ENCODE measurements at regions not wholly inside any gene's neighbourhood (a gene's known extent, or its start where the extent isn't known, plus 50 kb on each side); places are given as distances from the start of the nearest gene placed in this dataset.

DNA sequence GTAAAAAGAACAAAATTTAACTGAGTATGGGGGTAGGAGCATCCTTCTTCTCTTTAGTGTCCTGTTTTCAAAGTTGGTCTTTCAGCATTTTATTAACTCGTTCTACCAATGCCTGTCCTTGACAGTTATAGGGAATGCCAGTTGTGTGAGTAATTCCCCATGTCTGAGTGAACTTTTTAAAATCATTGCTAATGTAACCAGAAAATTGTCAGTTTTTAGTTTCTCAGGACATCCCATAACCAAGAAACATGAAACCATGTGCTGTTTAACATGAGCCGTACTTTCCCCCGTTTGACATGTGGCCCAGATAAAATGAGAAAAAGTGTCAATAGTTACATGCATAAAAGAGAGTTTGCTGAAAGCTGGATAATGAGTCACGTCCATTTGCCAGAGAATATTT is 71.4 kb upstream of the ARL4D start:
- intact Hi-C loops (cut with DNase I), result no loop called here
- no peaks in the 10 kb centered on the region for H3K9me3 ChIP-seq
- WGBS, 2 donors, result 43 to 45% methylated on average over 4 of the region's 4 CpGs

DNA sequence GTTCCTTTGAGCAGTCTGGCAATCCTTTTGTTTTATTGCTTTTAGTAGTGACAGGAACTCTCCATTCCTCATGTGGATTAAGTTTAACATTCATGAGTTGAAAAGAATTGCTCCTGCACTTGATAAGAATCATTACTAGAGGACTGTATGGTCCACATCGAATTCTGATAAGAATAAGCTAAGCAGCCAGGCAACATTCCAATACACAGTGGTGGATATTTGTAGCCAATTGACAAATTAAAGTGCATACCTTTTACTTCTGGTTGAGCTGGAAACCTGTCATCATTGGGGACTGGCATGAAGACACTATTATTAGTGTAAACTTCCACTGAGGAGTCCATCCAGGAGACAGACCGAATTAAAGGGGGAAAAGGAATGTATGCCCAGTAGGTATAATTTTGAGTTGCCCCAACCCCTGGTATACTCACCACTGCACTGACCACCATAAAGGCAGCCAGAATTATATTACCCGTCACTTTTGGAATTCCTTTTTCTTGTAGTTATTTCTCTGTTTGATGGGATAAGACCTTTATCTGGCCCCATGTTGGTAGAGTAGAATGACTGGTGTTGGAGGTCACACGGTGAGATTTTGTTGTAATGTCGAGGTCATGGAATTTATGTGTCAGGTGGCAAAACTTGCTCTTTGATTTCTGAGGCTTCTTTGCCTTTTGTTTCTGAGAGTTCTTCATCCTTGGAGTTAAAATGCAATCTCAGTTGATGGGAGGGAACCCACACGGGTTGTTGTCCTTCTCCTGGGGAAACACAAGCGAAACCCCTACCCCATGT is 72.1 kb upstream of the ARL4D start:
- no peak for ATAC-seq
- H3K4me3 ChIP-seq, result no peak overlapping the region
- H3K4me1 ChIP-seq, result no peaks in the 10 kb centered on the region
- no peaks in the 10 kb centered on the region for H3K36me3 ChIP-seq (replicated peaks in 1 of 2; ENCODE audit: insufficient read depth in 1 of 2, low read depth in 2 of 2)
- no peaks in the 10 kb centered on the region for H3K9me3 ChIP-seq
- H3K27ac ChIP-seq, result no peak overlapping the region
- intact Hi-C loops (cut with DNase I), result no loop called here
- DNase-seq, result no peak
- TF ChIP-seq CTCF (IDR thresholded peaks at IDR 0.05) (no peak), POLR2A (IDR thresholded peaks at IDR 0.05) (no peak)
- no peaks in the 10 kb centered on the region for H3K27me3 ChIP-seq
- 55 to 65% methylated on average over 7 of the region's 7 CpGs for WGBS, 2 donors

More for the DNA sequence above, 71.4 kb upstream of the ARL4D start:
- Histone ChIP-seq H3K4me1 (no peaks in the 10 kb centered on the region), H3K4me3 (no peak overlapping the region), H3K27ac (no peak overlapping the region), H3K27me3 (no peaks in the 10 kb centered on the region), H3K36me3 (replicated peaks in 1 of 2; ENCODE audit: insufficient read depth in 1 of 2, low read depth in 2 of 2) (no peaks in the 10 kb centered on the region)
- TF ChIP-seq CTCF (IDR thresholded peaks at IDR 0.05) (no peak), POLR2A (IDR thresholded peaks at IDR 0.05) (no peak)
- ATAC-seq (no peak), DNase-seq (no peak)

- ATAC-seq, result no peak
- Histone ChIP-seq H3K4me1 (no peaks in the 10 kb centered on the region), H3K9me3 (no peaks in the 10 kb centered on the region), H3K27me3 (no peaks in the 10 kb centered on the region), H3K36me3 (replicated peaks in 1 of 2; ENCODE audit: insufficient read depth in 1 of 2, low read depth in 2 of 2) (no peaks in the 10 kb centered on the region), H3K27ac (no peak overlapping the region), H3K4me3 (no peak overlapping the region)
- intact Hi-C loops (cut with DNase I), result no loop called here
- no peak for TF ChIP-seq POLR2A (IDR thresholded peaks at IDR 0.05)
- TF ChIP-seq CTCF (IDR thresholded peaks at IDR 0.05), result no peak
- WGBS, 2 donors, result 88 to 90% methylated on average over 22 of the region's 22 CpGs
- no peak for DNase-seq
Observed at GRCh38 chr17:43324205-43324893, 74.4 kb upstream of the ARL4D start.

DNA sequence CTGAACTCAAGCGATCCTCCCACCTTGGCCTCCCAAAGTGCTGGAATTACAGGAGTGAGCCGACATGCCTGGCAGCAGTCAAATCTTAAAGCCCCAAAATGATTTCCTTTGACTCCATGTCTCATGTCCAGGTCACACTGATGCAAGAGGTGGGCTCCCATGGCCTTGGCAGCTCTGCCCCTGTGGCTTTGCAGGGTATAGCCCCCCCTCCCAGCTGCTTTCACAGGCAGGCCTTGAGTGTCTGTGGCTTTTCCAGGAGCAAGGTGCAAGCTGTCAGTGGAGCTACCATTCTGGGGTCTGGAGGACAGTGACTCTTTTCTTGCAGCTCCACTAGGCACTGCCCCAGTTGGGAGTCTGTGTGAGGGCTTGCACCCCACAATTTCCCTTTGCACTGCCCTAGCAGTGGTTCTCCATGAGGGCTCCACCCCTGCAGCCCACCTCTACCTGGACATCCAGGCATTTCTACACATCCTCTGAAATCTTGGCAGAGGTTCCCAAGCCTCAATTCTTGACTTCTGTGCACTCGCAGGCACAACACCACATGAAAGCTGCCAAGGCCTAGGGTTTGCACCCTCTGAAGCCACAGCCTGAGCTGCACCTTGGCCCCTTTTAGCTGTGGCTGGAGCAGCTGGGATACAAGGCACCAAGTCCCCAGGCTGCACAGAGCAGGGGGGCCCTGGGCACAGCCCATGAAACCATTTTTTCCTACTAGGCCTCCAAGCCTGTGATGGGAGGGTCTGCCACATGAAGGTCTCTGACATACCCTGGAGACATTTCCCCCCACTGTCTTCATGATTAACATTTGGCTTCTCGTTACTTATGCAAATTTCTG is 79.3 kb upstream of the ARL4D start:
- no peak for TF ChIP-seq CTCF (IDR thresholded peaks at IDR 0.05)
- no peak for TF ChIP-seq POLR2A (IDR thresholded peaks at IDR 0.05)
- ATAC-seq (no peak), DNase-seq (no peak)
- Histone ChIP-seq H3K4me3 (no peak overlapping the region), H3K9me3 (no peaks in the 10 kb centered on the region), H3K27ac (no peak overlapping the region), H3K36me3 (replicated peaks in 1 of 2; ENCODE audit: insufficient read depth in 1 of 2, low read depth in 2 of 2) (no peaks in the 10 kb centered on the region), H3K27me3 (no peaks in the 10 kb centered on the region), H3K4me1 (no peaks in the 10 kb centered on the region)
- WGBS, 2 donors, result 94 to 100% methylated on average over 3 to 4 of the region's 4 CpGs
- intact Hi-C loops (cut with DNase I), result loop anchor here (10.0 kb wide), 1 partner anchor 295 kb away; the partner anchor contains the start of genes RND2 and VAT1

Data from body of pancreas (tissue), 4 donors.